SK-N-SH (cell line): ENCODE measurements at regions not wholly inside any gene's neighbourhood (a gene's known extent, or its start where the extent isn't known, plus 50 kb on each side); places are given as distances from the start of the nearest gene placed in this dataset.

ENCODE experiments used
- CTCF ChIA-PET: fragments of 300-600, 350-600 bp; formaldehyde crosslinking; extraction: SDS; loops from one replicate; lab custom pipeline; 2021; lab: Yijun Ruan, JAX
- POLR2A ChIA-PET: fragments of 350-600 bp; sonication (Branson Sonifier 250); formaldehyde crosslinking; extraction: SDS; loops from one replicate; lab custom pipeline; 2020; ENCODE audit warnings: antibody characterized with exemption, inconsistent platforms; lab: Yijun Ruan, JAX
- DNase-seq: peaks from one replicate; pipeline ENCODE4 v3.0.0; 2012
- H2AFZ ChIP-seq: fragments of 200-600 bp; sonication (generic); 2 replicates; pipeline ENCODE4 v1.8.1; 2016; ENCODE audit warnings: antibody characterized with exemption, mild to moderate bottlenecking, low read depth
- H3F3A ChIP-seq: fragments of 200-600 bp; sonication (generic); replicated peaks from 2 replicates; pipeline ENCODE3; 2016; ENCODE audit warnings: antibody characterized with exemption, mild to moderate bottlenecking; ENCODE audit not compliant: insufficient read depth
- H3K27ac ChIP-seq, 2 experiments: fragments of 200-500 bp in 1 of 2; fragments of 200-600 bp in 1 of 2; sonication (Bioruptor generic) in 1 of 2; sonication (generic), shearing (Covaris generic) in 1 of 2; 2 replicates each; pipeline versions ENCODE4 v1.5.1 to v1.6.1; 2014 to 2016; ENCODE audit warnings: low read depth in 2 of 2, inconsistent platforms in 1 of 2, low read length in 1 of 2, mild to moderate bottlenecking in 1 of 2, mixed read lengths in 1 of 2
- H3K27me3 ChIP-seq: fragments of 200-600 bp; sonication (generic), shearing (Covaris generic); 2 replicates; pipeline ENCODE4 v1.6.1; 2016; ENCODE audit warnings: mixed run types; ENCODE audit not compliant: insufficient read depth
- H3K36me3 ChIP-seq, 2 experiments: fragments of 200-500 bp in 1 of 2; fragments of 200-600 bp in 1 of 2; sonication (Bioruptor generic) in 1 of 2; sonication (generic) in 1 of 2; replicated peaks in 1 of 2; 2 replicates each; pipeline versions ENCODE3 to v1.5.1; 2014 to 2016; ENCODE audit warnings: low read length in 1 of 2, mild to moderate bottlenecking in 1 of 2; ENCODE audit not compliant: insufficient read depth in 2 of 2, control insufficient read depth in 1 of 2
- H3K4me1 ChIP-seq, 2 experiments: fragments of 200-500 bp in 1 of 2; fragments of 200-600 bp in 1 of 2; sonication (Bioruptor generic) in 1 of 2; sonication (generic), shearing (Covaris generic) in 1 of 2; 2 replicates each; pipeline versions ENCODE4 v1.5.1 to v1.6.1; 2014 to 2016; ENCODE audit warnings: low read depth in 1 of 2, low read length in 1 of 2, mixed run types in 1 of 2; ENCODE audit not compliant: insufficient read depth in 2 of 2, control insufficient read depth in 1 of 2
- H3K4me2 ChIP-seq: fragments of 200-600 bp; sonication (generic), shearing (Covaris generic); 2 replicates; pipeline ENCODE4 v1.6.1; 2017; ENCODE audit warnings: mixed run types
- H3K4me3 ChIP-seq, 2 experiments: fragments of 200-500 bp in 1 of 2; fragments of 200-600 bp in 1 of 2; sonication (Bioruptor generic) in 1 of 2; sonication (generic), shearing (Covaris generic) in 1 of 2; 2 replicates each; pipeline versions ENCODE4 v1.5.1 to v1.8.1; 2014 to 2016; ENCODE audit warnings: low read depth in 2 of 2, inconsistent platforms in 1 of 2, low read length in 1 of 2, mild to moderate bottlenecking in 1 of 2, mixed read lengths in 1 of 2, moderate library complexity in 1 of 2
- H3K79me2 ChIP-seq: fragments of 200-600 bp; sonication (generic); 2 replicates; pipeline ENCODE4 v1.8.1; 2017; ENCODE audit warnings: mild to moderate bottlenecking; ENCODE audit not compliant: insufficient read depth
- H3K9ac ChIP-seq: fragments of 200-600 bp; sonication (generic); 2 replicates; pipeline ENCODE4 v1.6.1; 2017; ENCODE audit warnings: mixed run types
- H3K9me2 ChIP-seq: fragments of 200-600 bp; sonication (generic); 2 replicates; pipeline ENCODE4 v1.6.1; 2017; ENCODE audit warnings: mixed run types
- H3K9me3 ChIP-seq: fragments of 200-600 bp; sonication (generic); 2 replicates; pipeline ENCODE4 v1.6.1; 2017; ENCODE audit warnings: mixed run types, mild to moderate bottlenecking, moderate library complexity
- H4K20me1 ChIP-seq: fragments of 200-600 bp; sonication (generic); 2 replicates; pipeline ENCODE4 v1.6.1; 2017; ENCODE audit warnings: mild to moderate bottlenecking, mixed run types; ENCODE audit not compliant: insufficient read depth
- CHD2 ChIP-seq: fragments of 150-350 bp; IDR thresholded peaks from 2 replicates; pipeline ENCODE4 v1.6.1; 2018; ENCODE audit warnings: low read length; ENCODE audit not compliant: partially characterized antibody
- ELF1 ChIP-seq: IDR thresholded peaks from 2 replicates; pipeline ENCODE4 v1.4.0; 2012
- FOSL2 ChIP-seq: IDR thresholded peaks from 2 replicates; pipeline ENCODE4 v1.4.0; 2012; ENCODE audit warnings: low read depth, mild to moderate bottlenecking, moderate library complexity, borderline replicate concordance
- FOXJ3 ChIP-seq: sonication (generic); formaldehyde crosslinking; IDR thresholded peaks from 2 replicates; pipeline ENCODE4 v1.5.1; 2020; ENCODE audit warnings: mild to moderate bottlenecking, missing genetic modification reagents
- GATA2 ChIP-seq: sonication (generic); formaldehyde crosslinking; IDR thresholded peaks from 2 replicates; pipeline ENCODE4 v1.5.0; 2020; ENCODE audit warnings: mild to moderate bottlenecking, missing genetic modification reagents
- JUND ChIP-seq: IDR thresholded peaks from 2 replicates; pipeline ENCODE4 v1.4.0; 2012
- MXI1 ChIP-seq: IDR thresholded peaks from 2 replicates; pipeline ENCODE4 v1.6.1; 2012; ENCODE audit warnings: mild to moderate bottlenecking, low read depth, low read length, improper control_type of control experiment
- POLR2AphosphoS5 ChIP-seq: IDR thresholded peaks from 2 replicates; pipeline ENCODE4 v1.6.1; 2012; ENCODE audit warnings: low read depth, low read length
- RAD21 ChIP-seq: IDR thresholded peaks from 2 replicates; pipeline ENCODE4 v1.6.1; 2012; ENCODE audit warnings: mild to moderate bottlenecking, low read length
- RCOR1 ChIP-seq: fragments of 150-350 bp; IDR thresholded peaks from 2 replicates; pipeline ENCODE4 v1.6.1; 2017; ENCODE audit warnings: antibody characterized with exemption, low read length
- RXRA ChIP-seq: IDR thresholded peaks from 2 replicates; pipeline ENCODE4 v1.4.0; 2012; ENCODE audit warnings: low read depth, mild to moderate bottlenecking, borderline replicate concordance
- SIN3A ChIP-seq: IDR thresholded peaks from 2 replicates; pipeline ENCODE4 v1.6.1; 2012; ENCODE audit warnings: low read depth, mild to moderate bottlenecking, low read length, moderate library complexity, borderline replicate concordance
- TAF1 ChIP-seq: IDR thresholded peaks from 2 replicates; pipeline ENCODE4 v1.6.1; 2012; ENCODE audit warnings: low read depth, mild to moderate bottlenecking, low read length, moderate library complexity, borderline replicate concordance
- TCF12 ChIP-seq: IDR thresholded peaks from 2 replicates; pipeline ENCODE4 v1.4.0; 2012
- TEAD4 ChIP-seq: IDR thresholded peaks from 2 replicates; pipeline ENCODE4 v1.4.0; 2012; ENCODE audit warnings: mild to moderate bottlenecking, borderline replicate concordance; ENCODE audit not compliant: insufficient read depth
- YY1 ChIP-seq: IDR thresholded peaks from 2 replicates; pipeline ENCODE4 v1.4.0; 2012; ENCODE audit warnings: low read depth, mild to moderate bottlenecking
- WGBS: methylation state at CpG from one replicate; pipeline ENCODE4 v1.1.6; 2017; ENCODE audit warnings: low lambda C conversion rate; 5-methylcytosine and 5-hydroxymethylcytosine counted together
- TF ChIP-seq, protein P1 (sequence below): IDR thresholded peaks from 2 replicates; pipeline ENCODE4 v1.4.0; 2012; ENCODE audit warnings: low read depth
- TF ChIP-seq, protein P2 (sequence below): IDR thresholded peaks from 2 replicates; pipeline ENCODE4 v1.6.1; 2012; ENCODE audit warnings: mild to moderate bottlenecking, low read depth, low read length, moderate library complexity
- TF ChIP-seq, protein P3 (sequence below): fragments of 200-600 bp; sonication (generic); IDR thresholded peaks from 2 replicates; pipeline ENCODE4 v1.6.1; 2017; ENCODE audit warnings: antibody characterized with exemption, mild to moderate bottlenecking, moderate library complexity
- TF ChIP-seq, protein P4 (sequence below): fragments of 150-350 bp; IDR thresholded peaks from 2 replicates; pipeline ENCODE4 v1.6.1; 2017; ENCODE audit warnings: antibody characterized with exemption, low read length, low read depth, borderline replicate concordance

DNA sequence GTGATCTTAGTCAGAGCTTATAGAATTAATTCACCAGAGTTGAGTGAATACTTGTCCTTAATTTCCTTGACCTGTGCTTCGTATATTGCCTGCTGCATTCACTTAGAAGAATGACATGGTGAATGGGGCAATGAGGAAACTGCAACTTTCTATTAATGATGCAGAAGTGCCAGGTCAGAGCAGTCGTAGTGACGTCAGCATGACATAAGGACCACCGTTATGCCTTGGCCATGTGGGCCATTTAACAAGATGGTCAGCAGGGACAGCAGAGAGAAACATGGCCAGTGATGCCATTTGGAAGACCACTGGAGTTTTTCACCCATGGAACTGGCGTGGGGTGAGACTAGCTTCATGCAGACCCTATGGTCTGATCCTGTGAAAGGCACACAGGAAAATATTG lies 1469.4 kb upstream of the TMEM132C start:
- no peaks in the 10 kb centered on the region for H3K27me3 ChIP-seq
- POLR2A ChIA-PET = no interaction called here
- no peak overlapping the region for H3K27ac ChIP-seq
- CTCF ChIA-PET = interaction anchor here (4.8 kb wide), 1 partner anchor 13 kb away, joined by 16 read pairs; no protein-coding TSS in a partner anchor
- no peak for DNase-seq
- H3F3A ChIP-seq = no peaks in the 10 kb centered on the region
- WGBS = 11% methylated on average over 5 of the region's 5 CpGs
- no peaks in the 10 kb centered on the region for H3K36me3 ChIP-seq
- H3K9ac ChIP-seq = no peak overlapping the region
- H3K79me2 ChIP-seq = no peaks in the 10 kb centered on the region
- no peak overlapping the region for H3K4me3 ChIP-seq
- no peak for TF ChIP-seq FOSL2
- TF ChIP-seq, protein P1, sequence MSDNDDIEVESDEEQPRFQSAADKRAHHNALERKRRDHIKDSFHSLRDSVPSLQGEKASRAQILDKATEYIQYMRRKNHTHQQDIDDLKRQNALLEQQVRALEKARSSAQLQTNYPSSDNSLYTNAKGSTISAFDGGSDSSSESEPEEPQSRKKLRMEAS = no peak
- no peak for TF ChIP-seq FOXJ3
- H2AFZ ChIP-seq = no peak overlapping the region
- no peaks in the 10 kb centered on the region for H4K20me1 ChIP-seq
- H3K9me2 ChIP-seq = no peaks in the 10 kb centered on the region
- H3K4me1 ChIP-seq = no peaks in the 10 kb centered on the region
- no peak overlapping the region for H3K4me2 ChIP-seq
- H3K9me3 ChIP-seq = no peaks in the 10 kb centered on the region

DNA sequence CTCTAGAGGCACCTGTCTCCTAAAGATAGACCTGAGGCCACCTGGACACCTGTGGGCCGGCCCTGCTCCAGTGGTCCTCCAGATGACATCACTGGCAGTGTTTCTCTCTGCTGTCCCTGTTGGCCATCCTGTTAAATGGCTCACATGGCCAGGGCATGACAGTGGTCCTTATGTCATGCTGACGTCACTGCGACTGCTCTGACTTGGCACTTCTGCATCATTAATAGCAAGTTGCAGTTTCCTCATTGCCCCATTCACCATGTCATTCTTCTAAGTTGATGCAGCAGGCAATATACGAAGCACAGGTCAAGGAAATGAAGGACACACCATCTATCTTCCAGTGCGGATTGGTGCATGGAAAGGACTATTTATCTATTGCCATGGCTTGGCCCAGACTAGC lies 1468.5 kb upstream of the TMEM132C start:
- no peak overlapping the region for H3K4me2 ChIP-seq
- no peaks in the 10 kb centered on the region for H3K79me2 ChIP-seq
- H3K4me1 ChIP-seq = no peaks in the 10 kb centered on the region
- H4K20me1 ChIP-seq = no peaks in the 10 kb centered on the region
- ChIA-PET CTCF (no interaction called here), POLR2A (no interaction called here)
- no peak overlapping the region for H2AFZ ChIP-seq
- 43% methylated on average over 5 of the region's 5 CpGs for WGBS
- H3F3A ChIP-seq = no peaks in the 10 kb centered on the region
- H3K27ac ChIP-seq = no peak overlapping the region
- no peaks in the 10 kb centered on the region for H3K9me2 ChIP-seq
- no peaks in the 10 kb centered on the region for H3K9me3 ChIP-seq
- H3K27me3 ChIP-seq = no peaks in the 10 kb centered on the region
- no peak overlapping the region for H3K9ac ChIP-seq
- no peak overlapping the region for H3K4me3 ChIP-seq
- no peaks in the 10 kb centered on the region for H3K36me3 ChIP-seq
- no peak for DNase-seq
- TF ChIP-seq TAF1 (no peak), FOXJ3 (no peak), JUND (no peak), CHD2 (no peak), ELF1 (no peak), MXI1 (no peak), RCOR1 (no peak), POLR2AphosphoS5 (no peak), TEAD4 (no peak), RAD21 (no peak), RXRA (no peak), FOSL2 (no peak), TCF12 (no peak), GATA2 (CRISPR knock-in tag) (no peak), YY1 (no peak), SIN3A (no peak)
- TF ChIP-seq, protein P2, sequence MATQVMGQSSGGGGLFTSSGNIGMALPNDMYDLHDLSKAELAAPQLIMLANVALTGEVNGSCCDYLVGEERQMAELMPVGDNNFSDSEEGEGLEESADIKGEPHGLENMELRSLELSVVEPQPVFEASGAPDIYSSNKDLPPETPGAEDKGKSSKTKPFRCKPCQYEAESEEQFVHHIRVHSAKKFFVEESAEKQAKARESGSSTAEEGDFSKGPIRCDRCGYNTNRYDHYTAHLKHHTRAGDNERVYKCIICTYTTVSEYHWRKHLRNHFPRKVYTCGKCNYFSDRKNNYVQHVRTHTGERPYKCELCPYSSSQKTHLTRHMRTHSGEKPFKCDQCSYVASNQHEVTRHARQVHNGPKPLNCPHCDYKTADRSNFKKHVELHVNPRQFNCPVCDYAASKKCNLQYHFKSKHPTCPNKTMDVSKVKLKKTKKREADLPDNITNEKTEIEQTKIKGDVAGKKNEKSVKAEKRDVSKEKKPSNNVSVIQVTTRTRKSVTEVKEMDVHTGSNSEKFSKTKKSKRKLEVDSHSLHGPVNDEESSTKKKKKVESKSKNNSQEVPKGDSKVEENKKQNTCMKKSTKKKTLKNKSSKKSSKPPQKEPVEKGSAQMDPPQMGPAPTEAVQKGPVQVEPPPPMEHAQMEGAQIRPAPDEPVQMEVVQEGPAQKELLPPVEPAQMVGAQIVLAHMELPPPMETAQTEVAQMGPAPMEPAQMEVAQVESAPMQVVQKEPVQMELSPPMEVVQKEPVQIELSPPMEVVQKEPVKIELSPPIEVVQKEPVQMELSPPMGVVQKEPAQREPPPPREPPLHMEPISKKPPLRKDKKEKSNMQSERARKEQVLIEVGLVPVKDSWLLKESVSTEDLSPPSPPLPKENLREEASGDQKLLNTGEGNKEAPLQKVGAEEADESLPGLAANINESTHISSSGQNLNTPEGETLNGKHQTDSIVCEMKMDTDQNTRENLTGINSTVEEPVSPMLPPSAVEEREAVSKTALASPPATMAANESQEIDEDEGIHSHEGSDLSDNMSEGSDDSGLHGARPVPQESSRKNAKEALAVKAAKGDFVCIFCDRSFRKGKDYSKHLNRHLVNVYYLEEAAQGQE = no peak
- TF ChIP-seq, protein P3, sequence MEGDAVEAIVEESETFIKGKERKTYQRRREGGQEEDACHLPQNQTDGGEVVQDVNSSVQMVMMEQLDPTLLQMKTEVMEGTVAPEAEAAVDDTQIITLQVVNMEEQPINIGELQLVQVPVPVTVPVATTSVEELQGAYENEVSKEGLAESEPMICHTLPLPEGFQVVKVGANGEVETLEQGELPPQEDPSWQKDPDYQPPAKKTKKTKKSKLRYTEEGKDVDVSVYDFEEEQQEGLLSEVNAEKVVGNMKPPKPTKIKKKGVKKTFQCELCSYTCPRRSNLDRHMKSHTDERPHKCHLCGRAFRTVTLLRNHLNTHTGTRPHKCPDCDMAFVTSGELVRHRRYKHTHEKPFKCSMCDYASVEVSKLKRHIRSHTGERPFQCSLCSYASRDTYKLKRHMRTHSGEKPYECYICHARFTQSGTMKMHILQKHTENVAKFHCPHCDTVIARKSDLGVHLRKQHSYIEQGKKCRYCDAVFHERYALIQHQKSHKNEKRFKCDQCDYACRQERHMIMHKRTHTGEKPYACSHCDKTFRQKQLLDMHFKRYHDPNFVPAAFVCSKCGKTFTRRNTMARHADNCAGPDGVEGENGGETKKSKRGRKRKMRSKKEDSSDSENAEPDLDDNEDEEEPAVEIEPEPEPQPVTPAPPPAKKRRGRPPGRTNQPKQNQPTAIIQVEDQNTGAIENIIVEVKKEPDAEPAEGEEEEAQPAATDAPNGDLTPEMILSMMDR = no peak
- TF ChIP-seq, protein P4, sequence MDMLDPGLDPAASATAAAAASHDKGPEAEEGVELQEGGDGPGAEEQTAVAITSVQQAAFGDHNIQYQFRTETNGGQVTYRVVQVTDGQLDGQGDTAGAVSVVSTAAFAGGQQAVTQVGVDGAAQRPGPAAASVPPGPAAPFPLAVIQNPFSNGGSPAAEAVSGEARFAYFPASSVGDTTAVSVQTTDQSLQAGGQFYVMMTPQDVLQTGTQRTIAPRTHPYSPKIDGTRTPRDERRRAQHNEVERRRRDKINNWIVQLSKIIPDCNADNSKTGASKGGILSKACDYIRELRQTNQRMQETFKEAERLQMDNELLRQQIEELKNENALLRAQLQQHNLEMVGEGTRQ = no peak
